Lung (tissue), 11 donors: ENCODE measurements at regions not wholly inside any gene's neighbourhood (a gene's known extent, or its start where the extent isn't known, plus 50 kb on each side); places are given as distances from the start of the nearest gene placed in this dataset.

Experiments
- ATAC-seq: fragments of 200-7000 bp; cut with Tn5 transposase; one replicate; pipeline ENCODE4 v1.9.1; 2020; ENCODE audit warnings: moderate number of reproducible peaks; ENCODE audit not compliant: insufficient read depth, low FRiP score
- DNase-seq, 3 donors: peaks; one replicate each; pipeline ENCODE4 v3.0.0-alpha.2; 2013 to 2017
- H3K27ac ChIP-seq, 2 donors: one replicate each; pipeline ENCODE4 v1.5.1; 2013; ENCODE audit warnings: mild to moderate bottlenecking in 2 of 2, moderate library complexity in 2 of 2, control low read depth in 1 of 2, inconsistent platforms in 1 of 2, low read depth in 1 of 2, low read length in 1 of 2
- H3K27me3 ChIP-seq, 3 donors: one replicate each; pipeline ENCODE4 v1.5.1; 2013; ENCODE audit warnings: low read length in 2 of 3; ENCODE audit not compliant: control insufficient read depth in 3 of 3, insufficient read depth in 3 of 3
- H3K36me3 ChIP-seq, 4 donors: one replicate each; pipeline ENCODE4 v1.5.1; 2013; ENCODE audit warnings: low read length in 4 of 4, mild to moderate bottlenecking in 1 of 4, moderate library complexity in 1 of 4; ENCODE audit not compliant: control insufficient read depth in 4 of 4, insufficient read depth in 4 of 4
- H3K4me1 ChIP-seq, 5 donors: one replicate each; pipeline ENCODE4 v1.5.1; 2013; ENCODE audit warnings: low read length in 5 of 5, mild to moderate bottlenecking in 2 of 5, moderate library complexity in 1 of 5; ENCODE audit not compliant: control insufficient read depth in 5 of 5, insufficient read depth in 5 of 5
- H3K4me3 ChIP-seq: one replicate; pipeline ENCODE4 v1.5.1; 2013; ENCODE audit warnings: mild to moderate bottlenecking, control low read depth, moderate library complexity
- H3K9ac ChIP-seq, 2 donors: one replicate each; pipeline ENCODE4 v1.5.1; 2013; ENCODE audit warnings: low read length in 2 of 2, control low read depth in 1 of 2; ENCODE audit not compliant: insufficient read depth in 1 of 2
- H3K9me3 ChIP-seq, 4 donors: one replicate each; pipeline ENCODE4 v1.5.1; 2013; ENCODE audit warnings: low read length in 3 of 4, mild to moderate bottlenecking in 1 of 4, moderate library complexity in 1 of 4; ENCODE audit not compliant: control insufficient read depth in 4 of 4, insufficient read depth in 3 of 4
- WGBS, 2 donors: extraction: QIAGEN DNeasy Blood & Tissue Kit; methylation state at CpG; one replicate each; pipeline ENCODE4 v1.1.7; 2013; 5-methylcytosine and 5-hydroxymethylcytosine counted together
- TF ChIP-seq, protein P1 (sequence below): IDR thresholded peaks from 2 replicates; pipeline ENCODE4 v1.5.1; 2012; ENCODE audit warnings: mild to moderate bottlenecking; ENCODE audit errors: control extremely low read depth, extremely low read depth
- donor health status: control.
- donor health status: control.
- donor health status: Bipolar disorder and iron deficiency.
- donor health status: healthy.
- donor health status: DM: yes; HTN: yes; CAD: no.

GRCh38 chr6:144549837-144550747 is 265.0 kb downstream of the UTRN start:
- 88 to 89% methylated on average over 5 of the region's 5 CpGs for WGBS, 2 donors
- no peak for DNase-seq
- no peaks in the 10 kb centered on the region for H3K27me3 ChIP-seq
- no peak overlapping the region for H3K4me3 ChIP-seq
- TF ChIP-seq, protein P1, sequence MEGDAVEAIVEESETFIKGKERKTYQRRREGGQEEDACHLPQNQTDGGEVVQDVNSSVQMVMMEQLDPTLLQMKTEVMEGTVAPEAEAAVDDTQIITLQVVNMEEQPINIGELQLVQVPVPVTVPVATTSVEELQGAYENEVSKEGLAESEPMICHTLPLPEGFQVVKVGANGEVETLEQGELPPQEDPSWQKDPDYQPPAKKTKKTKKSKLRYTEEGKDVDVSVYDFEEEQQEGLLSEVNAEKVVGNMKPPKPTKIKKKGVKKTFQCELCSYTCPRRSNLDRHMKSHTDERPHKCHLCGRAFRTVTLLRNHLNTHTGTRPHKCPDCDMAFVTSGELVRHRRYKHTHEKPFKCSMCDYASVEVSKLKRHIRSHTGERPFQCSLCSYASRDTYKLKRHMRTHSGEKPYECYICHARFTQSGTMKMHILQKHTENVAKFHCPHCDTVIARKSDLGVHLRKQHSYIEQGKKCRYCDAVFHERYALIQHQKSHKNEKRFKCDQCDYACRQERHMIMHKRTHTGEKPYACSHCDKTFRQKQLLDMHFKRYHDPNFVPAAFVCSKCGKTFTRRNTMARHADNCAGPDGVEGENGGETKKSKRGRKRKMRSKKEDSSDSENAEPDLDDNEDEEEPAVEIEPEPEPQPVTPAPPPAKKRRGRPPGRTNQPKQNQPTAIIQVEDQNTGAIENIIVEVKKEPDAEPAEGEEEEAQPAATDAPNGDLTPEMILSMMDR, result no peak
- no peak for ATAC-seq
- no peak overlapping the region for H3K27ac ChIP-seq
- no peaks in the 10 kb centered on the region for H3K4me1 ChIP-seq
- peaks cover 8 to 25% (median 19%) of the 10 kb centered on the region in 4 donors for H3K36me3 ChIP-seq
- no peak overlapping the region for H3K9ac ChIP-seq
- H3K9me3 ChIP-seq, result no peaks in the 10 kb centered on the region

DNA sequence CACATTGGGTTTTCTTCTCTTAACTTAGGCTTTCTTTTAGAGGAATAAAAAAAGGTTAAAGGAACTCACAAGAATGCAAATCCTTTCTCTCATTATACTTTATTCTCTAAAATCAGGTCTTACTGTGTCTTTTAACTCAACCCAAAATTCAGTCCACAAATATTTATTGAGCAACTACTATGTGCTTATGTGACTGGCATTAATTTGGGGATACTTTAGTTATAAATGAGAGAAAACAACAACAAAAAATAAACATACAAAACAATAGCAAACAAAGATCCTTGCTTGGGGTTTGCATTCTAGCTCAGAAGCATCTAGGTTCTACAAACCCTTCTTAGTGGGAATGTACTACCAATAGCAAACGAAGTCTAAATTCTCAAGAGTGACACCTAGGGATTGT is 266.2 kb downstream of the UTRN start:
- H3K27me3 ChIP-seq, result no peaks in the 10 kb centered on the region
- DNase-seq (no peak), ATAC-seq (no peak)
- no peak overlapping the region for H3K9ac ChIP-seq
- H3K27ac ChIP-seq, result no peak overlapping the region
- 96 to 97% methylated on average over 1 of the region's 1 CpG for WGBS, 2 donors
- H3K4me1 ChIP-seq, result no peaks in the 10 kb centered on the region
- H3K9me3 ChIP-seq, result no peaks in the 10 kb centered on the region
- TF ChIP-seq, protein P1, result no peak
- peaks cover 14 to 29% (median 21%) of the 10 kb centered on the region in 4 donors for H3K36me3 ChIP-seq
- H3K4me3 ChIP-seq, result no peak overlapping the region

DNA sequence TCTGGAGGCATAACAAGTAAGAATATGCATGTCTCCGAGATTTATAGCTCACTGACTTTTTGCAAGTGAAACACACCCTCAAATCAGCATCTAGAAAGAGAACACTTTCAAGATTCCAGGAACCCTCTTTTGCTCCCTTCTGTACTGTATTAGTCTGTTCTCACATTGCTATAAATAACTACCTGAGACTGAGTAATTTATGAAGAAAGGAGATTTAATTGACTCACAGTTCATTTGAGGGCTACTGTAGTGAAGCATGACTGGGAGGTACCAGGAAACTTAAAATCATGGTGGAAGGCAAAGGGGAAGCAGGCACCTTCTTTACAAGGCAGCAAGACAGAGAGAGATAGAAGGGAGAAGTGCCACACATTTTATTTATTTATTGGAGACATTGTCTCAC is 269.9 kb downstream of the UTRN start:
- ATAC-seq, result no peak
- WGBS, 2 donors, result 94 to 97% methylated on average over 1 of the region's 1 CpG
- Histone ChIP-seq H3K9me3 (no peaks in the 10 kb centered on the region), H3K36me3 (peaks cover 14 to 25% (median 21%) of the 10 kb centered on the region in 4 donors), H3K27ac (no peak overlapping the region), H3K9ac (no peak overlapping the region), H3K27me3 (no peaks in the 10 kb centered on the region), H3K4me1 (peaks cover 0 to 4% (median 3%) of the 10 kb centered on the region in 5 donors), H3K4me3 (no peak overlapping the region)
- DNase-seq, result no peak
- TF ChIP-seq, protein P1, result no peak
